CD14-positive monocyte (primary cell): ENCODE measurements at regions not wholly inside any gene's neighbourhood (a gene's known extent, or its start where the extent isn't known, plus 50 kb on each side); places are given as distances from the start of the nearest gene placed in this dataset.

Experiments
- DNase-seq, 3 donors: peaks; one replicate each; pipeline ENCODE4 v3.0.0-alpha.2; 2011 to 2022
- H2AFZ ChIP-seq: 2 replicates; pipeline ENCODE4 v1.6.0; 2012; ENCODE audit warnings: mild to moderate bottlenecking, low read depth, low read length, inconsistent platforms; ENCODE audit not compliant: insufficient read depth, poor library complexity, severe bottlenecking
- H3K27ac ChIP-seq, 2 donors: 1 replicate in 1 of 2; 2 replicates in 1 of 2; pipeline ENCODE4 v1.5.1; 2012 to 2013; ENCODE audit warnings: low read length in 2 of 2, control low read depth in 1 of 2, inconsistent platforms in 1 of 2, low read depth in 1 of 2, mild to moderate bottlenecking in 1 of 2
- H3K27me3 ChIP-seq, 2 donors: one replicate each; pipeline versions ENCODE4 v1.6.0 to v1.6.1; 2011 to 2013; ENCODE audit warnings: low read length in 2 of 2; ENCODE audit not compliant: control insufficient read depth in 2 of 2, insufficient read depth in 2 of 2
- H3K36me3 ChIP-seq, 2 donors: replicated peaks in 1 of 2; 1 replicate in 1 of 2; 2 replicates in 1 of 2; pipeline versions ENCODE4 v1.5.1 to v1.6.1; 2012 to 2013; ENCODE audit warnings: low read length in 2 of 2, control low read depth in 1 of 2, inconsistent platforms in 1 of 2, mild to moderate bottlenecking in 1 of 2; ENCODE audit not compliant: insufficient read depth in 2 of 2, control insufficient read depth in 1 of 2
- H3K4me1 ChIP-seq, 2 donors: 1 replicate in 1 of 2; 2 replicates in 1 of 2; pipeline versions ENCODE4 v1.5.1 to v1.6.1; 2012 to 2013; ENCODE audit warnings: low read length in 2 of 2, control low read depth in 1 of 2, inconsistent platforms in 1 of 2, mild to moderate bottlenecking in 1 of 2, moderate library complexity in 1 of 2; ENCODE audit not compliant: insufficient read depth in 2 of 2, control insufficient read depth in 1 of 2
- H3K4me2 ChIP-seq: replicated peaks from 2 replicates; pipeline ENCODE3; 2012; ENCODE audit warnings: low read length, moderate library complexity, mild to moderate bottlenecking; ENCODE audit not compliant: poor library complexity, severe bottlenecking; ENCODE audit errors: extremely low read depth
- H3K4me3 ChIP-seq, 3 experiments: fragments of 200-600 bp in 1 of 3; sonication (generic) in 1 of 3; replicated peaks in 1 of 3; 1 replicate in 2 of 3; 2 replicates in 1 of 3; pipeline ENCODE4 v1.5.1; 2011 to 2013; ENCODE audit warnings: low read length in 3 of 3, mild to moderate bottlenecking in 3 of 3, control low read depth in 2 of 3, low read depth in 2 of 3, inconsistent platforms in 1 of 3, moderate library complexity in 1 of 3
- H3K79me2 ChIP-seq: 2 replicates; pipeline ENCODE4 v1.6.0; 2012; ENCODE audit warnings: mild to moderate bottlenecking, control low read depth, inconsistent platforms, low read length, moderate library complexity; ENCODE audit not compliant: insufficient read depth
- H3K9ac ChIP-seq: 2 replicates; pipeline ENCODE4 v1.6.0; 2017; ENCODE audit warnings: low read length, mild to moderate bottlenecking; ENCODE audit not compliant: insufficient read depth, poor library complexity, severe bottlenecking
- H3K9me3 ChIP-seq, 2 donors: replicated peaks in 1 of 2; 1 replicate in 1 of 2; 2 replicates in 1 of 2; pipeline versions ENCODE4 v1.5.1 to v1.6.1; 2012 to 2013; ENCODE audit warnings: low read length in 2 of 2, control low read depth in 1 of 2; ENCODE audit not compliant: control insufficient read depth in 1 of 2, insufficient read depth in 1 of 2
- H4K20me1 ChIP-seq: 2 replicates; pipeline ENCODE4 v1.6.0; 2012; ENCODE audit warnings: mild to moderate bottlenecking, low read length, control low read depth, moderate library complexity; ENCODE audit not compliant: insufficient read depth
- H3K27ac Mint-ChIP-seq, 7 donors: one replicate each; pipeline ENCODE4 v1.8.0; 2020; ENCODE audit warnings: mild to moderate bottlenecking in 7 of 7, mixed read lengths in 7 of 7, moderate library complexity in 6 of 7, inconsistent platforms in 2 of 7
- H3K27me3 Mint-ChIP-seq, 3 donors: one replicate each; pipeline ENCODE4 v1.8.0; 2021 to 2022; ENCODE audit warnings: low read depth in 3 of 3, mild to moderate bottlenecking in 3 of 3, mixed read lengths in 3 of 3, moderate library complexity in 3 of 3, inconsistent platforms in 1 of 3
- H3K36me3 Mint-ChIP-seq, 2 donors: one replicate each; pipeline ENCODE4 v1.8.0; 2020; ENCODE audit warnings: mixed read lengths in 2 of 2, inconsistent platforms in 1 of 2, mild to moderate bottlenecking in 1 of 2
- H3K4me1 Mint-ChIP-seq: one replicate; pipeline ENCODE4 v1.8.0; 2020; ENCODE audit warnings: mild to moderate bottlenecking, mixed read lengths
- H3K4me3 Mint-ChIP-seq, 2 donors: one replicate each; pipeline ENCODE4 v1.8.0; 2020; ENCODE audit warnings: mild to moderate bottlenecking in 2 of 2, mixed read lengths in 2 of 2, moderate library complexity in 1 of 2
- H3K9me3 Mint-ChIP-seq, 7 donors: one replicate each; pipeline ENCODE4 v1.8.0; 2020 to 2022; ENCODE audit warnings: mixed read lengths in 7 of 7, mild to moderate bottlenecking in 6 of 7, moderate library complexity in 6 of 7, inconsistent platforms in 2 of 7
- CTCF ChIP-seq: fragments of 200-600 bp; IDR thresholded peaks from one replicate; pipeline ENCODE4 v1.8.0; 2022; ENCODE audit warnings: antibody characterized with exemption, mild to moderate bottlenecking
- WGBS: methylation state at CpG from one replicate; pipeline ENCODE4 v1.1.5; 2013; ENCODE audit warnings: missing lambda C conversion rate; ENCODE audit not compliant: insufficient coverage; 5-methylcytosine and 5-hydroxymethylcytosine counted together
- intact Hi-C, 2 donors: fragments of 100-400 bp; cut with micrococcal nuclease; formaldehyde crosslinking; loops; one replicate each; pipeline versions ENCODE4 v1.15.0 to v1.15.1; 2023

DNA sequence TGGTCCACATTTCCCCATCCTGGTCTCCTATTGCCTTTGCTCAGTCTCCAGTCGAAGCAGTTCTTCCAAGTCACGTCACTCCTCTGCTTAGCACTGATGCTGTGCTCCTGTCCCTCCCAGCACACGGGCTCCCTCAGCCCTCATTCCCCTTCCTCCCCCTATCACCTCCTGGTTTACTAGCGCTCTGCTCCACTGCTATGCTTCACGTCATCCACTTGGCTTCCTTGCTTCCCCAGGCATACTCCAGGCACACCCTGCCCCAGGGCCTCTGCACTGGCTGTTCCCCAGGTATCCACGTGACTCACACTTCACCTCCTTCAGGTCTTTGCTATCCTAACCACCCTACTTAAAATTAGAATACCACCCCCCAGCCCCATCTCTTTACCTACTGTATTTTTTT lies 269.3 kb downstream of the GLI2 start:
- Mint-ChIP-seq H3K27me3 (peaks cover 0 to 4% (median 2%) of the 10 kb centered on the region in 3 donors), H3K4me1 (no peaks in the 10 kb centered on the region), H3K9me3 (peaks cover 2 to 14% (median 9%) of the 10 kb centered on the region in 7 donors), H3K27ac (no peak overlapping the region), H3K36me3 (no peaks in the 10 kb centered on the region), H3K4me3 (no peak overlapping the region)
- Histone ChIP-seq H3K4me1 (no peaks in the 10 kb centered on the region), H3K27me3 (no peaks in the 10 kb centered on the region), H3K4me2 (no peak overlapping the region), H3K27ac (no peak overlapping the region), H3K9me3 (no peaks in the 10 kb centered on the region), H3K36me3 (no peaks in the 10 kb centered on the region), H3K4me3 (no peak overlapping the region), H4K20me1 (no peaks in the 10 kb centered on the region), H3K9ac (no peak overlapping the region), H3K79me2 (no peaks in the 10 kb centered on the region), H2AFZ (no peak overlapping the region)
- TF ChIP-seq CTCF, result no peak
- DNase-seq, result no peak
- intact Hi-C loops, result no loop called here
- 84% methylated on average over 5 of the region's 6 CpGs for WGBS

- 86% methylated on average over 3 of the region's 3 CpGs for WGBS
- no peak overlapping the region for H3K27ac Mint-ChIP-seq
Measured at GRCh38 chr2:121005453-121005852, 269.8 kb downstream of the GLI2 start.

More at GRCh38 chr2:121005453-121005852, 269.8 kb downstream of the GLI2 start:
- Mint-ChIP-seq H3K4me3 (no peak overlapping the region), H3K9me3 (peaks cover 2 to 13% (median 6%) of the 10 kb centered on the region in 7 donors), H3K36me3 (no peaks in the 10 kb centered on the region), H3K27me3 (peaks cover 0 to 4% (median 1%) of the 10 kb centered on the region in 3 donors), H3K4me1 (no peaks in the 10 kb centered on the region)
- H3K27me3 ChIP-seq, result no peaks in the 10 kb centered on the region
- H3K9ac ChIP-seq, result no peak overlapping the region
- H3K27ac ChIP-seq, result no peak overlapping the region
- H3K79me2 ChIP-seq, result no peaks in the 10 kb centered on the region
- TF ChIP-seq CTCF, result no peak
- no peak for DNase-seq
- H2AFZ ChIP-seq, result no peak overlapping the region
- H3K4me1 ChIP-seq, result no peaks in the 10 kb centered on the region
- intact Hi-C loops, result no loop called here
- no peak overlapping the region for H3K4me2 ChIP-seq
- H4K20me1 ChIP-seq, result no peaks in the 10 kb centered on the region
- H3K36me3 ChIP-seq, result no peaks in the 10 kb centered on the region
- no peaks in the 10 kb centered on the region for H3K9me3 ChIP-seq
- H3K4me3 ChIP-seq, result no peak overlapping the region
